ENCODE measurements at regions not wholly inside any gene's neighbourhood (a gene's known extent, or its start where the extent isn't known, plus 50 kb on each side); places are given as distances from the start of the nearest gene placed in this dataset.

DNA sequence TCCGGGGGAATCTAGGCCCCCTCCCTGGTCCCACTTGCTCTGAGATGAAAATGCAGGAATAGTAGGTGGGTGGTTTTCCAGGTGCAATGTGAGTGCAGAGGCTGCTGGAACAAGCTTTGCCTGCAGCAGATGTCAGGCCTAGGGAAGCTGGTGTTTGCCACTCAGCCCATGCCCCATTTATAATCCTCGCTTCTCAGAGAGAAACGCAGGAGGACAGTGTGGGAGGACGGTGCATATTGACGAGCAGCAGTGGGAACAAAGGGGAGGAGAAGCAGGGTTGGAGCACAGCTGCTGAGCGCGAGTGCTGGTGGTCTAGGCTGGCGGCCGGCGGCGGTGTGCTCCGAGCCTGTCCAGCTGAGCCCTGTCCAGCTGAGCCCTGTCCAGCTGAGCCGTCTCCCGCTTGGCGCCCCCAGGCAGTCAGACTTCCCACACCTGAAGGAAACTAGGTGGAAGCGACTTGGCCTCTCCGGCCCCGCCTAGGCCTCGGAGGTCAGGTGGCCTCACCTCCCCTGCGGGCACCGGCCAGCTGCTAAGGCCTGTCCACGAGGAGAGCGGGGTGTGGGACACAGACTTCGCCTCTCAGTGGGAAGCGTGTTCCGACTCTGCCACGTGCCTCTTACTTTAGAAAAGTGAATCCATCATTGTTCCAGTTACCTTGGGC, 49.7 kb upstream of the FRMD1 start:
- no peak for ATAC-seq
- Histone ChIP-seq H3K27me3 (no peaks in the 10 kb centered on the region), H3K4me3 (no peak overlapping the region), H3K36me3 (replicated peaks in 1 of 2; ENCODE audit: insufficient read depth in 1 of 2, low read depth in 2 of 2) (no peaks in the 10 kb centered on the region), H3K27ac (no peak overlapping the region), H3K9me3 (no peaks in the 10 kb centered on the region), H3K4me1 (no peaks in the 10 kb centered on the region)
- intact Hi-C loops (cut with DNase I): no loop called here
- TF ChIP-seq, protein P1, sequence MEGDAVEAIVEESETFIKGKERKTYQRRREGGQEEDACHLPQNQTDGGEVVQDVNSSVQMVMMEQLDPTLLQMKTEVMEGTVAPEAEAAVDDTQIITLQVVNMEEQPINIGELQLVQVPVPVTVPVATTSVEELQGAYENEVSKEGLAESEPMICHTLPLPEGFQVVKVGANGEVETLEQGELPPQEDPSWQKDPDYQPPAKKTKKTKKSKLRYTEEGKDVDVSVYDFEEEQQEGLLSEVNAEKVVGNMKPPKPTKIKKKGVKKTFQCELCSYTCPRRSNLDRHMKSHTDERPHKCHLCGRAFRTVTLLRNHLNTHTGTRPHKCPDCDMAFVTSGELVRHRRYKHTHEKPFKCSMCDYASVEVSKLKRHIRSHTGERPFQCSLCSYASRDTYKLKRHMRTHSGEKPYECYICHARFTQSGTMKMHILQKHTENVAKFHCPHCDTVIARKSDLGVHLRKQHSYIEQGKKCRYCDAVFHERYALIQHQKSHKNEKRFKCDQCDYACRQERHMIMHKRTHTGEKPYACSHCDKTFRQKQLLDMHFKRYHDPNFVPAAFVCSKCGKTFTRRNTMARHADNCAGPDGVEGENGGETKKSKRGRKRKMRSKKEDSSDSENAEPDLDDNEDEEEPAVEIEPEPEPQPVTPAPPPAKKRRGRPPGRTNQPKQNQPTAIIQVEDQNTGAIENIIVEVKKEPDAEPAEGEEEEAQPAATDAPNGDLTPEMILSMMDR (IDR thresholded peaks at IDR 0.05): no peak
- TF ChIP-seq POLR2A (IDR thresholded peaks at IDR 0.05): no peak
- no peak for DNase-seq
- 86 to 93% methylated on average over 19 to 21 of the region's 27 CpGs for WGBS, 2 donors

All from body of pancreas (tissue), 4 donors.